SKM-1 treated with dmso at 0.1 percent for 144 hours (cell line): ENCODE measurements at regions not wholly inside any gene's neighbourhood (a gene's known extent, or its start where the extent isn't known, plus 50 kb on each side); places are given as distances from the start of the nearest gene placed in this dataset.
"Not testable (repeated sequence)": the region's sequence is repeated elsewhere in the genome, so short reads cannot be mapped to it uniquely, and the experiment has no call there.

ENCODE experiments used
- DNase-seq: peaks from one replicate; lab custom pipeline; 2025; ENCODE audit not compliant: unreplicated experiment; lab: John Stamatoyannopoulos, UW

- no peak for DNase-seq
These were observed 688.2 kb upstream of the CDH6 start for GRCh38 chr5:30505014-30505886.

- DNase-seq = no peak
These were observed 691.2 kb upstream of the CDH6 start for GRCh38 chr5:30502277-30502676.

DNA sequence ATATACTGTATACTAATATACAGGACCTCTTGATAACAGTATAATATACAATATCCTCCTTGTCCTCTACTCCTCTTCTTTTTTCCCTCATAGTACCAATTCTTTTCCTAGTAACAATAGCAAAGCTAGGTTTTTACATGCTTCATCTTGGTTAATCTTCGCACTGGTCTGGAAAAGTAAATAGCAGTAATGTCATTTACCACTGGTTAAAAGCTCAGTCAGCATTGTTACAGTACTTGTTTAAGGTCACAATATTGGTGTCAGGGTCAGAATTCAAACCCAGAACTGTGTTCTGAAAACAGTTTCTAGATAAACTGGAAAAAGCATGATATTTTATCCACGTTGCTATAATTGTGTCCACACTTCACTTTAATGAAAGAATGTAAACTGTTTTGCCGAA is 692.4 kb upstream of the CDH6 start:
- DNase-seq = no peak

DNA sequence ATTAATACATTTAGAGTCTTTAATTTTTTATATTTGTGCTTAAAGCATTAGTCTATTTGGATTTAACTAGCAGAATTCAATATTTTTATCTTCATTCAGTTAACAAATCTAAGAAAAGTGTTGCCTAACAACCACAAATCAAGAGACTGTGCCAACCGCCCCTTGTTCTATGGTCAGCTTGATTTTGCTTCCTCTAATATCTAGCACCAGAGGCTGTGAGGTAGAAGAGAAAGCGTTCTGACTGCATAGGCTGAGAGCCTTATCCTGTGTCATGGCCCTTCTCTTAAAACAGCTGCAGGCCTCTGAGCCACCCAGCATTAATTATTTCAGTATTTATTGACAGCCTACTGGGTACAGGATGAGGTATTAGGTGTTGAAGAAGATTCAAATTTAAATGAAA is 693.0 kb upstream of the CDH6 start:
- DNase-seq = no peak

DNA sequence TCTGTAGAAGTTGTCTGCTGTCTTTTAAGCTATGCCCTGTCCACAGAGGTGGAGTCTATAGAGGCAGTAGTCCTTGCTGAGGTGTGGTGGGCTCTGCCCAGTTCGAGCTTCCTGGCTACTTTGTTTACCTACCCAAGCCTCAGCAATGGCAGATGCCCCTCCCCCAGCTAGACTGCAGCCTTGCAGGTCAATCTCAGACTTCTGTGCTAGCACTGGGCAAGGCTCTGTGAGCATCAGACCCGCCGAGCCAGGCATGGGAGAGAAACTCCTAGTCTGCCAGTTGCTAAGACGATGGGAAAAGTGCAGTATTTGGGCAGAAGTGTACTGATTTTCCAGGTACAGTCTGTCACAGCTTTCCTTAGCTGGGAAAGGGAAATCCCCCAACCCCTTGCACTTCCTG is 694.1 kb upstream of the CDH6 start:
- DNase-seq = no peak

DNA sequence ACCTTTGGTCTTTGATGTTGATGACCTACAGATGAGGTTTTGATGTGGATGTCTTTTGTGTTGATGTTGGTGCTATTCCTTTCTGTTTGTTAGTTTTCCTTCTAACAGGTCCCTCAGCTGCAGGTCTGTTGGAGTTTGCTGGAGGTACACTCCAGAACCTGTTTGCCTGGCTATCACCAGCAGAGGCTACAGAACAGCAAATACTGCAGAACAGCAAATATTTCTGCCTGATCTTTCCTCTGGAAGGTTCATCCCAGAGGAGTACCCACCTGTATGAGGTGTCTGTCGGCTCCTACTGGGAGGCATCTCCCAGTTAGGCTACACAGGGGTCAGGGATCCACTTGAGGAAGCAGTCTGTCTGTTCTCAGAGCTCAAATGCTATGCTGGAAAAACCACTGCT is 694.5 kb upstream of the CDH6 start:
- no peak for DNase-seq

GRCh38 chr5:30498509-30498908 is 695.0 kb upstream of the CDH6 start:
- not testable (repeated sequence) for DNase-seq

GRCh38 chr5:30494113-30494512 is 699.4 kb upstream of the CDH6 start:
- DNase-seq = not testable (repeated sequence)

- no peak for DNase-seq
These were observed 714.4 kb upstream of the CDH6 start for GRCh38 chr5:30479104-30479503.

- no peak for DNase-seq
These were observed 718.1 kb upstream of the CDH6 start for GRCh38 chr5:30475429-30475828.

DNA sequence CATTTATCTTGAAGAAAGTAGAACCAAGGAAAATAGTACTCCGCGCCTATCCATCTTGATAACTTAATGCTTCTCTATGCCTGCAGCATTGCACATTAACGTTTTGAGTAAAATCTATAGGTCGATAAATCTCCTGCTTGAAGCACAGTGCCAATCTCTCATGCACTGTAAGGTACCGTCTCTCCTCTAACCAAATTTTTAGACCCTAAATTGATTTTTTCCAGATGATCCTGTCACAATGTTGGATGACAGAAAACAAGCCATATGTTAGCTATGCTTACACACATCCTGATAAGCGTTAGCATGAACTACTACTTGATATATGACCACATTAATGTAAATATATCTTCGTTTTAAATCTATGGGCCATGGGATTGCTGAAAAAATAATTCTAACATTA is 723.8 kb upstream of the CDH6 start:
- no peak for DNase-seq

- no peak for DNase-seq
These were observed 734.8 kb upstream of the CDH6 start for GRCh38 chr5:30458681-30459080.

DNA sequence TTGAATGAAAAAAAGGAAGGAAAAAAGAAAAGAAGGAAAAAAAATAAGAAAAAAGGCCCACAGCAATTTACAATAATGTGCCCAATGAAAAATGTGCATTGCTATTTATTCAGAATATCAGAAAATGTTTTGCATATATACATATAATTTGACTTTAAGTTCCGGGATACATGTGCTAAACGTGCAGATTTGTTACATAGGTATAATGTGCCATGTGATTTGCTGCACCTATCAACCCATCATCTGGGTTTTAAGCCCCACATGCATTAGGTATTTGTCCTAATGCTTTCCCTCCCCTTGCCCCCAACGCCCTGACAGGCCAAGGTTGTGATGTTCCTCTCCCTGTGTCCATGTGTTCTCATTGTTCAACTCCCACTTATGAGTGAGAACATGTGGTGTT is 738.0 kb upstream of the CDH6 start:
- not testable (repeated sequence) for DNase-seq

- no peak for DNase-seq
These were observed 740.3 kb upstream of the CDH6 start for GRCh38 chr5:30453168-30453567.

DNA sequence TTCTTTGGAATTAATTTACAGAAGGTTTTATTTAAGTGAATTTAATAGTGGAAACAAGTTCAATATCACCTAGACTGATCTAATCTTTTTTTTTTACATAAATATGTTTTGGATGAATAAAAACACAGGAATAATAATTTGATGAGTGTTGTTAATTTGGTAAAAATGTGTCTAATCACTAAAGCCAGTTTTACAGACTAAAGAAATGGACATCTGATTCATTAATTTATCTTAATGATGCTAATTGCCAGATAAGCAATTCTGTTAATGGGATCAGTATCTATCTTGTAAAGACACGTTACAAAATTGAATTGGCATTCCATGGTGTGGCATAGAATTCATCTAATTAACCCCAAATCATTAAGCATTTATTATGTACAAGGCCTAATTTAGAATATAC is 743.3 kb upstream of the CDH6 start:
- DNase-seq = no peak

GRCh38 chr5:30447431-30447830 is 746.1 kb upstream of the CDH6 start:
- DNase-seq = no peak

- no peak for DNase-seq
These were observed 747.0 kb upstream of the CDH6 start for GRCh38 chr5:30446456-30446855.

DNA sequence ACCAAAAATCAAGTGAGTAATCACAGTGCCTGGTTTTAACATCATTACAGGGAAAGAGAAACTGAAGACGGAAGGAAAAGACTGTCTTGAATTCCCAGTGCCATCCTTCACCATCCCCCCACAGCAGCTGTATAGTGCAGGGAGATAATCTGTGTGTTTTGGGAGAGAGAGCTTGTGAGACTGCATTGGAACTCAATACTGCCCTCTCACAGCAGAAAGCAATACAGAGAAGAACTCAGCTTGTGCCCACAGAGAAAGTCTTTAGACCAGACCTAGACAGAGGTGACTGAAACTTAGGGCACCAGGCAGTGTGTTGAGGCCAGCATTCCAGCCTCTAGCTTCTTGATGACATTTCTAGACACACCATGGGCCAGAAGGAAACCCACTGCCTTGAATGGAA is 754.7 kb upstream of the CDH6 start:
- no peak for DNase-seq

- DNase-seq = peak; percentile 87
These were observed 756.8 kb upstream of the CDH6 start for GRCh38 chr5:30436691-30437090.

DNA sequence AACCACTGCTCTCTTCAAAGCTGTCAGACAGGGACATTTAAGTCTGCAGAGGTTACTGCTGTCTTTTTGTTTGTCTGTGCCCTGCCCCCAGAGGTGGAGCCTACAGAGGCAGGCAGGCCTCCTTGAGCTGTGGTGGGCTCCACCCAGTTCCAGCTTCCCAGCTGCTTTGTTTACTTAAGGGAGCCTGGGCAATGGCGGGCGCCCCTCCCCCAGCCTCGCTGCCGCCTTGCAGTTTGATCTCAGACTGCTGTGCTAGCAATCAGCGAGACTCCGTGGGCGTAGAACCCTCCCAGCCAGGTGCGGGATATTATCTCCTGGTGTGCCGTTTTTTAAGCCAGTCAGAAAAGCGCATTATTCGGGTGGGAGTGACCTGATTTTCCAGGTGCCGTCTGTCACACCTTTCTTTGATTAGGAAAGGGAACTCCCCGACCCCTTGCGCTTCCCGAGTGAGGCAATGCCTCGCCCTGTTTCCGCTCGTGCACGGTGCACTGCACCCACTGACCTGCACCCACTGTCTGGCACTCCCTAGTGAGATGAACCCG is 764.5 kb upstream of the CDH6 start:
- DNase-seq = not testable (repeated sequence)

- DNase-seq = no peak
These were observed 779.4 kb upstream of the CDH6 start for GRCh38 chr5:30414078-30414477.

GRCh38 chr5:30413540-30413939 is 779.9 kb upstream of the CDH6 start:
- DNase-seq = peak; percentile 64

- no peak for DNase-seq
These were observed 787.7 kb upstream of the CDH6 start for GRCh38 chr5:30405821-30406220.
